Prostate gland (tissue), 2 donors: ENCODE measurements at regions not wholly inside any gene's neighbourhood (a gene's known extent, or its start where the extent isn't known, plus 50 kb on each side); places are given as distances from the start of the nearest gene placed in this dataset.

ENCODE experiments used
- CTCF ChIP-seq, 4 experiments: fragments of 200-600 bp in 2 of 4; fragments of 450-650 bp in 2 of 4; sonication (generic) in 2 of 4; IDR thresholded peaks; 1 replicate in 3 of 4; 2 replicates in 1 of 4; pipeline ENCODE4 v1.5.1; 2016 to 2019; ENCODE audit warnings: antibody characterized with exemption in 4 of 4, mild to moderate bottlenecking in 2 of 4, moderate library complexity in 2 of 4
- POLR2A ChIP-seq: fragments of 450-650 bp; IDR thresholded peaks from one replicate; pipeline ENCODE4 v1.6.1; 2016; ENCODE audit warnings: antibody characterized with exemption, mild to moderate bottlenecking

GRCh38 chr13:60689076-60689475, 292.1 kb downstream of the TDRD3 start:
- TF ChIP-seq CTCF (IDR thresholded peaks at IDR 0.05) = no peak
- no peak for TF ChIP-seq POLR2A
